ENCODE measurements at regions not wholly inside any gene's neighbourhood (a gene's known extent, or its start where the extent isn't known, plus 50 kb on each side); places are given as distances from the start of the nearest gene placed in this dataset.

- H3K18ac ChIP-seq (ENCODE audit: low read depth, low read length), result peak overlapping the region; percentile 90
- H3K27ac ChIP-seq (ENCODE audit: insufficient read depth, low read length), result 0 out of 2 replicates have a peak overlapping the region, but pooled peaks have one; percentile 26
- H3K14ac ChIP-seq (replicated peaks; ENCODE audit: low read depth, low read length), result peak overlapping the region; percentile 89; the same call in 1 of the 2 replicates
- H3K4me3 ChIP-seq (ENCODE audit: insufficient read depth, low read depth, low read length), result no peak overlapping the region
- H3K23ac ChIP-seq (ENCODE audit: low read depth, low read length), result peak overlapping the region; percentile 66; the same call in 1 of the 2 replicates
- H2BK20ac ChIP-seq (ENCODE audit: low read depth, low read length), result peak overlapping the region; percentile 93
- peak overlapping the region; percentile 19 for H2BK5ac ChIP-seq (ENCODE audit: low read depth, low read length, poor library complexity, severe bottlenecking)
- dilution Hi-C loops (cut with HindIII; ENCODE audit: low sequenced_read_pairs, unreplicated experiment), result no loop called here
- H4K91ac ChIP-seq (ENCODE audit: insufficient read depth, low read depth, low read length), result peak overlapping the region; percentile 82
- in situ Hi-C loops (cut with MboI; ENCODE audit: low sequenced_read_pairs), result loop anchor here (25.0 kb wide), 1 partner anchor 1167 kb away; the partner anchor contains the start of gene LYPD1
- H2BK15ac ChIP-seq (ENCODE audit: low read depth, low read length), result peak overlapping the region; percentile 90
- H3K4me1 ChIP-seq (ENCODE audit: control insufficient read depth, insufficient read depth, low read length), result peaks cover 7% of the 10 kb centered on the region
- peak overlapping the region; percentile 97 for H2AK5ac ChIP-seq (ENCODE audit: low read depth, low read length)
- H3K9ac ChIP-seq (ENCODE audit: low read depth, low read length), result no peak overlapping the region
- H3K56ac ChIP-seq (ENCODE audit: extremely low read depth, insufficient read depth, low read length), result no peak overlapping the region
- no peaks in the 10 kb centered on the region for H3K36me3 ChIP-seq (ENCODE audit: control insufficient read depth, insufficient read depth, low read length)
- TF ChIP-seq SMC3 (IDR thresholded peaks at IDR 0.05; ENCODE audit: low read depth, low read length) (no peak), RFX5 (IDR thresholded peaks at IDR 0.05; ENCODE audit: low read depth, low read length) (no peak), CHD1 (IDR thresholded peaks at IDR 0.05; ENCODE audit: low read depth, low read length) (no peak), USF2 (IDR thresholded peaks at IDR 0.05; ENCODE audit: low read depth, low read length) (no peak), BHLHE40 (IDR thresholded peaks at IDR 0.05; ENCODE audit: low read depth, low read length) (no peak), MAFK (IDR thresholded peaks at IDR 0.05; ENCODE audit: low read depth, low read length) (no peak), NFE2L2 (IDR thresholded peaks at IDR 0.05; ENCODE audit: low read depth, low read length) (no peak), CTCF (conservative IDR thresholded peaks at IDR 0.05; ENCODE audit: low read depth, low read length) (no peak), RAD21 (IDR thresholded peaks at IDR 0.05; ENCODE audit: low read length) (no peak), RCOR1 (IDR thresholded peaks at IDR 0.05; ENCODE audit: insufficient replicate concordance, low read length) (no peak), FOS (IDR thresholded peaks at IDR 0.05; ENCODE audit: low read depth, low read length) (no peak), ELK1 (IDR thresholded peaks at IDR 0.05; ENCODE audit: borderline replicate concordance, low read depth, low read length) (no peak)
- peak overlapping the region; percentile 39 to 81; a peak in 3 of 4 replicates for H4K8ac ChIP-seq (ENCODE audit: low read depth in 2 of 2, low read length in 2 of 2)
- ATAC-seq (ENCODE audit: low read depth) (no peak; the same call in 1 of the 2 replicates), DNase-seq (no peak)
- ChIA-PET CTCF (interaction anchor here (0.6 to 1.2 kb wide), 3 partner anchors 9 to 1922 kb away, joined by 3 to 4 read pairs (median 3); no protein-coding TSS in a partner anchor), POLR2A (ENCODE audit: unreplicated experiment) (no interaction called here)
- H2BK120ac ChIP-seq (ENCODE audit: low read depth, low read length), result peak overlapping the region; percentile 79
- H3K9me3 ChIP-seq (ENCODE audit: control insufficient read depth, insufficient read depth, low read length), result peaks cover 2% of the 10 kb centered on the region; the same call in 1 of the 2 replicates
- no CpG with 5 or more reads among the region's 3 CpGs for WGBS, 2 experiments (ENCODE audit: extremely low coverage in 2 of 2, insufficient read length in 1 of 2)
- intact Hi-C loops (cut with micrococcal nuclease), result no loop called here
- H3K4ac ChIP-seq (ENCODE audit: low read depth, low read length), result peak overlapping the region; percentile 88
- peak overlapping the region; percentile 60 for H2AFZ ChIP-seq (replicated peaks; ENCODE audit: low read length, poor library complexity)
- H4K20me1 ChIP-seq (ENCODE audit: insufficient read depth, low read length), result no peaks in the 10 kb centered on the region
- H3K9me1 ChIP-seq (ENCODE audit: insufficient read depth, low read length), result peaks cover 7% of the 10 kb centered on the region; the same call in 1 of the 2 replicates
- no peaks in the 10 kb centered on the region for H3K27me3 ChIP-seq (ENCODE audit: control insufficient read depth, insufficient read depth, low read length)
- H2AK9ac ChIP-seq (replicated peaks; ENCODE audit: low read depth, low read length, poor library complexity), result peak overlapping the region; percentile 84
- H3K4me2 ChIP-seq (ENCODE audit: low read depth, low read length), result no peak overlapping the region
- no peaks in the 10 kb centered on the region for H3K79me1 ChIP-seq (ENCODE audit: low read depth in 1 of 2, low read length in 2 of 2)
- H4K5ac ChIP-seq (ENCODE audit: low read depth, low read length), result peak overlapping the region; percentile 86; the same call in 1 of the 2 replicates
- BruUV-seq (replicated peaks), result no TSS peak
Measured at GRCh38 chr2:133829450-133830020, 261.3 kb upstream of the NCKAP5 start.
